Transverse colon (tissue), 3 donors: ENCODE measurements at regions not wholly inside any gene's neighbourhood (a gene's known extent, or its start where the extent isn't known, plus 50 kb on each side); places are given as distances from the start of the nearest gene placed in this dataset.

Source experiments
- CTCF ChIP-seq, 5 experiments: fragments of 200-600 bp in 3 of 5; fragments of 450-650 bp in 2 of 5; sonication (generic) in 3 of 5; IDR thresholded peaks; 1 replicate in 2 of 5; 2 replicates in 3 of 5; pipeline ENCODE4 v1.5.1; 2016 to 2017; ENCODE audit warnings: antibody characterized with exemption in 5 of 5, inconsistent platforms in 3 of 5, mild to moderate bottlenecking in 2 of 5, moderate library complexity in 1 of 5
- EP300 ChIP-seq: sonication (generic); formaldehyde crosslinking; IDR thresholded peaks from one replicate; pipeline ENCODE4 v1.6.1; 2017; ENCODE audit warnings: antibody characterized with exemption, low read depth
- POLR2A ChIP-seq: fragments of 450-650 bp; IDR thresholded peaks from one replicate; pipeline ENCODE4 v1.6.1; 2016; ENCODE audit warnings: antibody characterized with exemption, mild to moderate bottlenecking, moderate library complexity

GRCh38 chr12:28026701-28027100, 54.2 kb upstream of the PTHLH start:
- TF ChIP-seq CTCF (IDR thresholded peaks at IDR 0.05) (no peak), EP300 (no peak), POLR2A (no peak)
